Keratinocyte (primary cell): ENCODE measurements at regions not wholly inside any gene's neighbourhood (a gene's known extent, or its start where the extent isn't known, plus 50 kb on each side); places are given as distances from the start of the nearest gene placed in this dataset.
"Not testable (repeated sequence)": the region's sequence is repeated elsewhere in the genome, so short reads cannot be mapped to it uniquely, and the experiment has no call there.

Experiments
- DNase-seq: peaks from one replicate; pipeline ENCODE4 v3.0.0-alpha.2; 2011; ENCODE audit warnings: low read depth, missing footprints, low spot score
- FAIRE-seq: peaks from 2 replicates; lab custom pipeline; 2011; peaks lifted over from hg19 to GRCh38; lab: Jason Lieb, UNC
- H2AFZ ChIP-seq: 2 replicates; pipeline ENCODE4 v1.6.0; 2012; ENCODE audit warnings: low read length, control low read depth, inconsistent platforms; ENCODE audit not compliant: control insufficient read depth
- H3K27ac ChIP-seq: 2 replicates; pipeline ENCODE4 v1.5.1; 2011; ENCODE audit warnings: low read length; ENCODE audit not compliant: control insufficient read depth, insufficient read depth
- H3K27me3 ChIP-seq: 3 replicates; pipeline ENCODE4 v1.6.0; 2011; ENCODE audit warnings: low read length; ENCODE audit not compliant: control insufficient read depth, insufficient read depth; ENCODE audit errors: extremely low read depth
- H3K36me3 ChIP-seq, 2 experiments: 2 replicates in 1 of 2; 3 replicates in 1 of 2; pipeline ENCODE4 v1.5.1; 2011; ENCODE audit warnings: low read length in 2 of 2, mild to moderate bottlenecking in 1 of 2; ENCODE audit not compliant: control insufficient read depth in 2 of 2, insufficient read depth in 2 of 2; ENCODE audit errors: extremely low read depth in 1 of 2
- H3K4me1 ChIP-seq: 3 replicates; pipeline ENCODE4 v1.5.1; 2011; ENCODE audit warnings: low read length; ENCODE audit not compliant: control insufficient read depth, insufficient read depth; ENCODE audit errors: extremely low read depth
- H3K4me2 ChIP-seq: 3 replicates; pipeline ENCODE4 v1.6.0; 2011; ENCODE audit warnings: low read depth, low read length; ENCODE audit not compliant: control insufficient read depth, insufficient read depth; ENCODE audit errors: extremely low read depth
- H3K4me3 ChIP-seq, 3 experiments: fragments of 200-600 bp in 1 of 3; sonication (generic) in 1 of 3; 2 replicates in 2 of 3; 3 replicates in 1 of 3; pipeline ENCODE4 v1.5.1; 2011 to 2016; ENCODE audit warnings: low read length in 3 of 3, mild to moderate bottlenecking in 3 of 3, control low read depth in 2 of 3, inconsistent platforms in 1 of 3, low read depth in 1 of 3, mixed read lengths in 1 of 3, mixed run types in 1 of 3, moderate library complexity in 1 of 3; ENCODE audit not compliant: control insufficient read depth in 2 of 3, insufficient read depth in 2 of 3; ENCODE audit errors: extremely low read depth in 1 of 3
- H3K79me2 ChIP-seq: 2 replicates; pipeline ENCODE4 v1.6.0; 2012; ENCODE audit warnings: low read length; ENCODE audit not compliant: control insufficient read depth, insufficient read depth
- H3K9ac ChIP-seq: 3 replicates; pipeline ENCODE4 v1.6.0; 2011; ENCODE audit warnings: low read length; ENCODE audit not compliant: control insufficient read depth, insufficient read depth; ENCODE audit errors: extremely low read depth
- H3K9me1 ChIP-seq: 3 replicates; pipeline ENCODE4 v1.6.0; 2011; ENCODE audit warnings: low read length; ENCODE audit not compliant: control insufficient read depth, insufficient read depth; ENCODE audit errors: extremely low read depth
- H3K9me3 ChIP-seq: 2 replicates; pipeline ENCODE4 v1.5.1; 2012; ENCODE audit warnings: low read depth, low read length; ENCODE audit not compliant: control insufficient read depth
- H4K20me1 ChIP-seq: 3 replicates; pipeline ENCODE4 v1.6.0; 2011; ENCODE audit warnings: low read length; ENCODE audit not compliant: control insufficient read depth, insufficient read depth; ENCODE audit errors: extremely low read depth
- EZH2 ChIP-seq: IDR thresholded peaks from one replicate; pipeline ENCODE4 v1.6.1; 2012; ENCODE audit warnings: inconsistent platforms, mild to moderate bottlenecking, low read length, moderate library complexity
- dilution Hi-C: fragments of 300-500 bp; cut with MboI; formaldehyde crosslinking; loops from one replicate; pipeline ENCODE4 v1.7.0; 2020; ENCODE audit warnings: low sequenced_read_pairs; ENCODE audit not compliant: extremely low pct_ligation_motif_present
- TF ChIP-seq, protein P1 (sequence below), 3 experiments: IDR thresholded peaks in 1 of 3; conservative IDR thresholded peaks in 1 of 3; optimal IDR thresholded peaks in 1 of 3; 2 replicates in 2 of 3; 3 replicates in 1 of 3; pipeline versions ENCODE3 to v1.5.1; 2011; ENCODE audit warnings: low read length in 3 of 3, mild to moderate bottlenecking in 3 of 3, moderate library complexity in 2 of 3, control low read depth in 1 of 3, inconsistent platforms in 1 of 3; ENCODE audit not compliant: insufficient read depth in 2 of 3; ENCODE audit errors: extremely low read depth in 1 of 3

- H3K9me3 ChIP-seq: no peaks in the 10 kb centered on the region
- no peaks in the 10 kb centered on the region for H3K36me3 ChIP-seq
- H3K27ac ChIP-seq: no peak overlapping the region
- H4K20me1 ChIP-seq: no peaks in the 10 kb centered on the region
- no peaks in the 10 kb centered on the region for H3K4me1 ChIP-seq
- no peak for FAIRE-seq
- no peak overlapping the region for H3K9ac ChIP-seq
- no peaks in the 10 kb centered on the region for H3K9me1 ChIP-seq
- no peak for DNase-seq
- no peak overlapping the region for H3K4me2 ChIP-seq
- H3K27me3 ChIP-seq: no peaks in the 10 kb centered on the region
- dilution Hi-C loops: no loop called here
- no peaks in the 10 kb centered on the region for H3K79me2 ChIP-seq
- H2AFZ ChIP-seq: no peak overlapping the region
- TF ChIP-seq, protein P1, sequence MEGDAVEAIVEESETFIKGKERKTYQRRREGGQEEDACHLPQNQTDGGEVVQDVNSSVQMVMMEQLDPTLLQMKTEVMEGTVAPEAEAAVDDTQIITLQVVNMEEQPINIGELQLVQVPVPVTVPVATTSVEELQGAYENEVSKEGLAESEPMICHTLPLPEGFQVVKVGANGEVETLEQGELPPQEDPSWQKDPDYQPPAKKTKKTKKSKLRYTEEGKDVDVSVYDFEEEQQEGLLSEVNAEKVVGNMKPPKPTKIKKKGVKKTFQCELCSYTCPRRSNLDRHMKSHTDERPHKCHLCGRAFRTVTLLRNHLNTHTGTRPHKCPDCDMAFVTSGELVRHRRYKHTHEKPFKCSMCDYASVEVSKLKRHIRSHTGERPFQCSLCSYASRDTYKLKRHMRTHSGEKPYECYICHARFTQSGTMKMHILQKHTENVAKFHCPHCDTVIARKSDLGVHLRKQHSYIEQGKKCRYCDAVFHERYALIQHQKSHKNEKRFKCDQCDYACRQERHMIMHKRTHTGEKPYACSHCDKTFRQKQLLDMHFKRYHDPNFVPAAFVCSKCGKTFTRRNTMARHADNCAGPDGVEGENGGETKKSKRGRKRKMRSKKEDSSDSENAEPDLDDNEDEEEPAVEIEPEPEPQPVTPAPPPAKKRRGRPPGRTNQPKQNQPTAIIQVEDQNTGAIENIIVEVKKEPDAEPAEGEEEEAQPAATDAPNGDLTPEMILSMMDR (optimal IDR thresholded peaks at IDR 0.05 in 1 of 3, IDR thresholded peaks at IDR 0.05 in 1 of 3, conservative IDR thresholded peaks at IDR 0.05 in 1 of 3; ENCODE audit: extremely low read depth in 1 of 3, insufficient read depth in 2 of 3, low read length in 3 of 3): no peak
- TF ChIP-seq EZH2: no peak
- no peak overlapping the region for H3K4me3 ChIP-seq
These were observed 320.1 kb upstream of the KYNU start for GRCh38 chr2:142557391-142557790.

GRCh38 chr2:142545999-142546398, 331.5 kb upstream of the KYNU start:
- H2AFZ ChIP-seq, H3K9ac ChIP-seq, H3K27me3 ChIP-seq, H3K36me3 ChIP-seq, H3K4me3 ChIP-seq, H3K27ac ChIP-seq, H3K9me3 ChIP-seq, H4K20me1 ChIP-seq, FAIRE-seq, dilution Hi-C loops, H3K79me2 ChIP-seq, H3K4me1 ChIP-seq, H3K4me2 ChIP-seq, DNase-seq, H3K9me1 ChIP-seq: not testable (repeated sequence)

- no peaks in the 10 kb centered on the region for H3K4me1 ChIP-seq
- H3K9ac ChIP-seq: no peak overlapping the region
- H3K27me3 ChIP-seq: no peaks in the 10 kb centered on the region
- no peak overlapping the region for H3K4me2 ChIP-seq
- no peaks in the 10 kb centered on the region for H3K79me2 ChIP-seq
- H2AFZ ChIP-seq: no peak overlapping the region
- H4K20me1 ChIP-seq: no peaks in the 10 kb centered on the region
- no peak for FAIRE-seq
- H3K9me3 ChIP-seq: no peaks in the 10 kb centered on the region
- no peak overlapping the region for H3K4me3 ChIP-seq
- no peak for DNase-seq
- no peak for TF ChIP-seq EZH2
- TF ChIP-seq, protein P1 (optimal IDR thresholded peaks at IDR 0.05 in 1 of 3, IDR thresholded peaks at IDR 0.05 in 1 of 3, conservative IDR thresholded peaks at IDR 0.05 in 1 of 3; ENCODE audit: extremely low read depth in 1 of 3, insufficient read depth in 2 of 3, low read length in 3 of 3): no peak
- no peaks in the 10 kb centered on the region for H3K36me3 ChIP-seq
- dilution Hi-C loops: no loop called here
- no peak overlapping the region for H3K27ac ChIP-seq
- H3K9me1 ChIP-seq: no peaks in the 10 kb centered on the region
These were observed 332.4 kb upstream of the KYNU start for GRCh38 chr2:142545036-142545435.
